ENCODE measurements at regions not wholly inside any gene's neighbourhood (a gene's known extent, or its start where the extent isn't known, plus 50 kb on each side); places are given as distances from the start of the nearest gene placed in this dataset.

DNA sequence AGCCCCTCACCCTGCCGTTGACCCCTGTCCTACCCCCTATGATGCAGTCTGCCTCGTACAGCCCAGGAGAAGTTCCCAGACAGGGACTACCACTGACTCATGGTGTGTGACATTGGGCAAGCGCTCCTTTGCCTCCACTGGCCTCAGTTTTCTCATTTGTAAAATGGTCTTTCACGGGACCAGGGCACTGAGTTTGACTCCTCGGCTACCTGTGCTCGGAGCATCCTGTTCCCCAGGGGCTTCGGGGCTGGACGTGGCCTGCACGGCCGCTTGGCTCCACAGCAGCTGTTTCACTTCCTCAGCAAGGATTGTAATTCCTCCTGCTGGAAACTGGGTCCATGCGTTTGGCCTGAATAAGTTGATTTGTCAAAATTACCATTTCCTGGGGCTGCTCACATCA lies 277.3 kb downstream of the MATN1 start:
- TF ChIP-seq TAF1 (IDR thresholded peaks at IDR 0.05; ENCODE audit: low read depth): no peak
- TF ChIP-seq, protein P1, sequence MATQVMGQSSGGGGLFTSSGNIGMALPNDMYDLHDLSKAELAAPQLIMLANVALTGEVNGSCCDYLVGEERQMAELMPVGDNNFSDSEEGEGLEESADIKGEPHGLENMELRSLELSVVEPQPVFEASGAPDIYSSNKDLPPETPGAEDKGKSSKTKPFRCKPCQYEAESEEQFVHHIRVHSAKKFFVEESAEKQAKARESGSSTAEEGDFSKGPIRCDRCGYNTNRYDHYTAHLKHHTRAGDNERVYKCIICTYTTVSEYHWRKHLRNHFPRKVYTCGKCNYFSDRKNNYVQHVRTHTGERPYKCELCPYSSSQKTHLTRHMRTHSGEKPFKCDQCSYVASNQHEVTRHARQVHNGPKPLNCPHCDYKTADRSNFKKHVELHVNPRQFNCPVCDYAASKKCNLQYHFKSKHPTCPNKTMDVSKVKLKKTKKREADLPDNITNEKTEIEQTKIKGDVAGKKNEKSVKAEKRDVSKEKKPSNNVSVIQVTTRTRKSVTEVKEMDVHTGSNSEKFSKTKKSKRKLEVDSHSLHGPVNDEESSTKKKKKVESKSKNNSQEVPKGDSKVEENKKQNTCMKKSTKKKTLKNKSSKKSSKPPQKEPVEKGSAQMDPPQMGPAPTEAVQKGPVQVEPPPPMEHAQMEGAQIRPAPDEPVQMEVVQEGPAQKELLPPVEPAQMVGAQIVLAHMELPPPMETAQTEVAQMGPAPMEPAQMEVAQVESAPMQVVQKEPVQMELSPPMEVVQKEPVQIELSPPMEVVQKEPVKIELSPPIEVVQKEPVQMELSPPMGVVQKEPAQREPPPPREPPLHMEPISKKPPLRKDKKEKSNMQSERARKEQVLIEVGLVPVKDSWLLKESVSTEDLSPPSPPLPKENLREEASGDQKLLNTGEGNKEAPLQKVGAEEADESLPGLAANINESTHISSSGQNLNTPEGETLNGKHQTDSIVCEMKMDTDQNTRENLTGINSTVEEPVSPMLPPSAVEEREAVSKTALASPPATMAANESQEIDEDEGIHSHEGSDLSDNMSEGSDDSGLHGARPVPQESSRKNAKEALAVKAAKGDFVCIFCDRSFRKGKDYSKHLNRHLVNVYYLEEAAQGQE (IDR thresholded peaks at IDR 0.05; ENCODE audit: borderline replicate concordance): no peak
- TF ChIP-seq, protein P2, sequence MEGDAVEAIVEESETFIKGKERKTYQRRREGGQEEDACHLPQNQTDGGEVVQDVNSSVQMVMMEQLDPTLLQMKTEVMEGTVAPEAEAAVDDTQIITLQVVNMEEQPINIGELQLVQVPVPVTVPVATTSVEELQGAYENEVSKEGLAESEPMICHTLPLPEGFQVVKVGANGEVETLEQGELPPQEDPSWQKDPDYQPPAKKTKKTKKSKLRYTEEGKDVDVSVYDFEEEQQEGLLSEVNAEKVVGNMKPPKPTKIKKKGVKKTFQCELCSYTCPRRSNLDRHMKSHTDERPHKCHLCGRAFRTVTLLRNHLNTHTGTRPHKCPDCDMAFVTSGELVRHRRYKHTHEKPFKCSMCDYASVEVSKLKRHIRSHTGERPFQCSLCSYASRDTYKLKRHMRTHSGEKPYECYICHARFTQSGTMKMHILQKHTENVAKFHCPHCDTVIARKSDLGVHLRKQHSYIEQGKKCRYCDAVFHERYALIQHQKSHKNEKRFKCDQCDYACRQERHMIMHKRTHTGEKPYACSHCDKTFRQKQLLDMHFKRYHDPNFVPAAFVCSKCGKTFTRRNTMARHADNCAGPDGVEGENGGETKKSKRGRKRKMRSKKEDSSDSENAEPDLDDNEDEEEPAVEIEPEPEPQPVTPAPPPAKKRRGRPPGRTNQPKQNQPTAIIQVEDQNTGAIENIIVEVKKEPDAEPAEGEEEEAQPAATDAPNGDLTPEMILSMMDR (IDR thresholded peaks at IDR 0.05; ENCODE audit: poor library complexity, severe bottlenecking): no peak
- no peak for TF ChIP-seq EZH2 (IDR thresholded peaks at IDR 0.05; ENCODE audit: borderline replicate concordance, insufficient read depth, low read length, poor library complexity, severe bottlenecking)

Data from neural cell (in vitro differentiated cells).